ENCODE measurements at regions not wholly inside any gene's neighbourhood (a gene's known extent, or its start where the extent isn't known, plus 50 kb on each side); places are given as distances from the start of the nearest gene placed in this dataset.

DNA sequence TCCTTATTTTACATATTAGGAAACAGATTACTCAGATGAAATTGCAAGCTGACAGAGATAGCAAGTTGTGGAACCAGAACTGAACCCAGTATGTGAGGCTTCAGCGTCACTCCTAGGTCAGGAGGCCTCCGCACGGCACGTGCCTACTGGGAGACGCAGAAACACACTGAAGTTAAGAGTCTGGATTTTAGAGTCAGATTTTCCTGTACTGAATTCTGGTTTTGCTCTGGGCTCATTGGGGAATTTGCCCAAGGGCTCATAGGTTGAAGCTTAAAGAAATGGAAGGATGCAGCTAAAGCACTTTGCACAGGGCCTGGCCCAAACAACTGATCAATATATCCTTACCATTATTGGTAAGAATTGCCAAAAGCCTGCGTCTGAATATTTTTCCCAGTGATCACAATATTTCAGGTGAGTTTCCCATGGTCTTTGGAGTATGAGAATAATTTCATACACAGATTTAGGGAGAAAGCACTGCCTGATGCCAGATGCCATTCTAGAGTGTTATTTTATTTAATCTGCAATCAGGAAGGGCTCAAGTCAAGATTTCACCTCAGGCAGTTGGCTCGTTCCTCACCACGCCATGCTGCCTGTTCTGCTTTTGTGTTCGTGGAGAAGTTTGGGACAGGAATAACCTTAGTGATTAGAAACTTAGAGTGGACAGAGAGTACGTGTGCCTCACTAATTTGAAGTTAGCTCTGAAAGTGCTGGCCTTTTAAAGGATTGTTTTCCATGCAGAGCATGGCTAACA is 331.9 kb downstream of the MYCN start:
- H3K36me3 ChIP-seq: no peaks in the 10 kb centered on the region
- WGBS: 78% methylated on average over 10 of the region's 10 CpGs
- intact Hi-C loops (cut with DNase I): no loop called here

GRCh38 chr2:16271231-16271896 is 331.0 kb downstream of the MYCN start:
- Histone ChIP-seq H3K27ac (no peak overlapping the region), H3K36me3 (no peaks in the 10 kb centered on the region), H3K27me3 (replicated peaks; ENCODE audit: insufficient read depth) (no peaks in the 10 kb centered on the region), H3K9me3 (no peaks in the 10 kb centered on the region), H3K4me3 (no peak overlapping the region), H3K4me1 (replicated peaks) (no peaks in the 10 kb centered on the region)
- 64% methylated on average over 2 of the region's 2 CpGs for WGBS
- intact Hi-C loops (cut with DNase I): no loop called here
- TF ChIP-seq CTCF (IDR thresholded peaks at IDR 0.05) (no peak), POLR2AphosphoS5 (IDR thresholded peaks at IDR 0.05) (no peak), POLR2A (IDR thresholded peaks at IDR 0.05) (no peak)
- no peak for DNase-seq (ENCODE audit: low spot score)

More for the DNA sequence above, 331.9 kb downstream of the MYCN start:
- no peaks in the 10 kb centered on the region for H3K4me1 ChIP-seq (replicated peaks)
- DNase-seq (ENCODE audit: low spot score): no peak
- H3K27ac ChIP-seq: no peak overlapping the region
- no peaks in the 10 kb centered on the region for H3K9me3 ChIP-seq
- TF ChIP-seq POLR2A (IDR thresholded peaks at IDR 0.05) (no peak), CTCF (IDR thresholded peaks at IDR 0.05) (no peak), POLR2AphosphoS5 (IDR thresholded peaks at IDR 0.05) (no peak)
- no peak overlapping the region for H3K4me3 ChIP-seq
- no peaks in the 10 kb centered on the region for H3K27me3 ChIP-seq (replicated peaks; ENCODE audit: insufficient read depth)

- Histone ChIP-seq H3K36me3 (no peaks in the 10 kb centered on the region), H3K4me1 (replicated peaks) (no peaks in the 10 kb centered on the region), H3K27ac (no peak overlapping the region), H3K4me3 (no peak overlapping the region), H3K27me3 (replicated peaks; ENCODE audit: insufficient read depth) (no peaks in the 10 kb centered on the region), H3K9me3 (no peaks in the 10 kb centered on the region)
- TF ChIP-seq POLR2AphosphoS5 (IDR thresholded peaks at IDR 0.05) (no peak), CTCF (IDR thresholded peaks at IDR 0.05) (no peak), POLR2A (IDR thresholded peaks at IDR 0.05) (no peak)
- DNase-seq (ENCODE audit: low spot score): no peak
- 93% methylated on average over 4 of the region's 4 CpGs for whole genome bisulfite sequencing
- intact Hi-C loops (cut with DNase I): no loop called here
Measured at GRCh38 chr2:16270441-16270840, 330.1 kb downstream of the MYCN start.

GRCh38 chr2:16268301-16269000 is 328.1 kb downstream of the MYCN start:
- Histone ChIP-seq H3K27ac (no peak overlapping the region), H3K4me3 (no peak overlapping the region), H3K27me3 (replicated peaks; ENCODE audit: insufficient read depth) (no peaks in the 10 kb centered on the region), H3K9me3 (no peaks in the 10 kb centered on the region), H3K4me1 (replicated peaks) (no peaks in the 10 kb centered on the region), H3K36me3 (no peaks in the 10 kb centered on the region)
- WGBS: 79% methylated on average over 3 of the region's 3 CpGs
- no peak for DNase-seq (ENCODE audit: low spot score)
- no peak for TF ChIP-seq POLR2AphosphoS5 (IDR thresholded peaks at IDR 0.05)
- no peak for TF ChIP-seq POLR2A (IDR thresholded peaks at IDR 0.05)
- no peak for TF ChIP-seq CTCF (IDR thresholded peaks at IDR 0.05)
- intact Hi-C loops (cut with DNase I): no loop called here
